H9 (cell line): ENCODE measurements at regions not wholly inside any gene's neighbourhood (a gene's known extent, or its start where the extent isn't known, plus 50 kb on each side); places are given as distances from the start of the nearest gene placed in this dataset.

Experiments used
- DNase-seq: peaks from one replicate; pipeline ENCODE4 v3.0.0-alpha.2; 2017
- H2AFZ ChIP-seq: one replicate; pipeline ENCODE4 v1.6.1; 2013; ENCODE audit warnings: mild to moderate bottlenecking, low read length, control low read depth, moderate library complexity
- H2AK5ac ChIP-seq: 2 replicates; pipeline ENCODE4 v1.6.1; 2013; ENCODE audit warnings: low read length, control low read depth, mixed read lengths; ENCODE audit not compliant: insufficient read length
- H2BK120ac ChIP-seq: one replicate; pipeline ENCODE4 v1.6.1; 2013; ENCODE audit warnings: low read depth, mild to moderate bottlenecking, low read length, control low read depth, inconsistent platforms; ENCODE audit not compliant: poor library complexity, severe bottlenecking
- H2BK12ac ChIP-seq: 2 replicates; pipeline ENCODE4 v1.6.1; 2013; ENCODE audit warnings: low read length, control low read depth, mixed read lengths, low read depth; ENCODE audit not compliant: insufficient read length
- H2BK15ac ChIP-seq: 2 replicates; pipeline ENCODE4 v1.6.1; 2013; ENCODE audit warnings: low read depth, low read length, control low read depth
- H2BK20ac ChIP-seq: one replicate; pipeline ENCODE4 v1.6.1; 2013; ENCODE audit warnings: low read depth, mild to moderate bottlenecking, low read length, control low read depth, inconsistent platforms; ENCODE audit not compliant: poor library complexity, severe bottlenecking
- H2BK5ac ChIP-seq: 2 replicates; pipeline ENCODE4 v1.6.1; 2013; ENCODE audit warnings: low read length, control low read depth, mixed read lengths; ENCODE audit not compliant: insufficient read length
- H3K14ac ChIP-seq: 2 replicates; pipeline ENCODE4 v1.6.1; 2013; ENCODE audit warnings: low read length, control low read depth; ENCODE audit not compliant: insufficient read depth
- H3K18ac ChIP-seq: 2 replicates; pipeline ENCODE4 v1.6.1; 2013; ENCODE audit warnings: low read depth, mild to moderate bottlenecking, mixed read lengths, low read length, control low read depth; ENCODE audit not compliant: insufficient read length
- H3K23ac ChIP-seq: 2 replicates; pipeline ENCODE4 v1.6.1; 2013; ENCODE audit warnings: low read length, control low read depth, mixed read lengths, low read depth; ENCODE audit not compliant: insufficient read length
- H3K23me2 ChIP-seq: 2 replicates; pipeline ENCODE4 v1.6.1; 2013; ENCODE audit warnings: low read depth, mild to moderate bottlenecking, mixed read lengths, low read length, control low read depth; ENCODE audit not compliant: insufficient read length, poor library complexity, severe bottlenecking
- H3K27ac ChIP-seq: 2 replicates; pipeline ENCODE4 v1.5.1; 2013; ENCODE audit warnings: low read length, control low read depth, mixed read lengths, low read depth; ENCODE audit not compliant: insufficient read length
- H3K27me3 ChIP-seq: 2 replicates; pipeline ENCODE4 v1.6.1; 2013; ENCODE audit warnings: low read length, control low read depth, inconsistent platforms; ENCODE audit not compliant: insufficient read depth
- H3K4ac ChIP-seq: 2 replicates; pipeline ENCODE4 v1.6.1; 2013; ENCODE audit warnings: low read depth, mild to moderate bottlenecking, control low read depth, inconsistent platforms, low read length, moderate library complexity
- H3K4me1 ChIP-seq: 2 replicates; pipeline ENCODE4 v1.6.1; 2013; ENCODE audit warnings: low read length, control low read depth, inconsistent platforms; ENCODE audit not compliant: insufficient read depth
- H3K4me2 ChIP-seq: 2 replicates; pipeline ENCODE4 v1.6.1; 2013; ENCODE audit warnings: low read length, control low read depth, mixed read lengths; ENCODE audit not compliant: insufficient read length, insufficient read depth
- H3K56ac ChIP-seq: 2 replicates; pipeline ENCODE4 v1.6.1; 2013; ENCODE audit warnings: low read depth, mild to moderate bottlenecking, mixed read lengths, low read length, control low read depth; ENCODE audit not compliant: insufficient read length
- H3K79me1 ChIP-seq: 2 replicates; pipeline ENCODE4 v1.6.1; 2013; ENCODE audit warnings: low read depth, mild to moderate bottlenecking, moderate library complexity, low read length, control low read depth, inconsistent platforms; ENCODE audit not compliant: insufficient read depth, poor library complexity, severe bottlenecking
- H3K79me2 ChIP-seq: 2 replicates; pipeline ENCODE4 v1.6.1; 2013; ENCODE audit warnings: low read length, control low read depth, inconsistent platforms; ENCODE audit not compliant: insufficient read depth
- H3K9ac ChIP-seq: 2 replicates; pipeline ENCODE4 v1.6.1; 2013; ENCODE audit warnings: low read length, control low read depth, mixed read lengths; ENCODE audit not compliant: insufficient read length; ENCODE audit errors: extremely low read depth
- H3K9me3 ChIP-seq: one replicate; pipeline ENCODE4 v1.6.1; 2013; ENCODE audit warnings: low read depth, low read length, inconsistent platforms; ENCODE audit not compliant: control insufficient read depth
- H3T11ph ChIP-seq: one replicate; pipeline ENCODE4 v1.6.1; 2013; ENCODE audit warnings: mild to moderate bottlenecking, low read length, control low read depth, inconsistent platforms
- H4K20me1 ChIP-seq: one replicate; pipeline ENCODE4 v1.6.1; 2013; ENCODE audit not compliant: control insufficient read depth, insufficient read length, insufficient read depth
- H4K5ac ChIP-seq: 2 replicates; pipeline ENCODE4 v1.6.1; 2013; ENCODE audit warnings: low read depth, mild to moderate bottlenecking, mixed read lengths, low read length, control low read depth; ENCODE audit not compliant: insufficient read length
- H4K8ac ChIP-seq: replicated peaks from 2 replicates; pipeline ENCODE4 v1.6.1; 2013; ENCODE audit warnings: low read length, control low read depth, mixed read lengths, low read depth; ENCODE audit not compliant: insufficient read length
- H4K91ac ChIP-seq: 2 replicates; pipeline ENCODE4 v1.6.1; 2013; ENCODE audit warnings: low read depth, mild to moderate bottlenecking, moderate library complexity, mixed read lengths, low read length, control low read depth; ENCODE audit not compliant: insufficient read length
- H3K27ac Mint-ChIP-seq, 3 experiments: 2 replicates in 2 of 3; 3 replicates in 1 of 3; pipeline ENCODE4 v1.8.0; 2020 to 2021; ENCODE audit warnings: mixed read lengths in 3 of 3, mild to moderate bottlenecking in 1 of 3, moderate library complexity in 1 of 3
- H3K27me3 Mint-ChIP-seq: 2 replicates; pipeline ENCODE4 v1.8.0; 2021; ENCODE audit warnings: low read depth, mild to moderate bottlenecking, moderate library complexity, mixed read lengths
- H3K36me3 Mint-ChIP-seq, 3 experiments: 2 replicates in 2 of 3; 3 replicates in 1 of 3; pipeline ENCODE4 v1.8.0; 2020 to 2021; ENCODE audit warnings: low read depth in 3 of 3, mixed read lengths in 3 of 3; ENCODE audit not compliant: insufficient read depth in 1 of 3
- H3K4me1 Mint-ChIP-seq, 2 experiments: 2 replicates each; pipeline ENCODE4 v1.8.0; 2020; ENCODE audit warnings: mixed read lengths in 2 of 2
- H3K4me3 Mint-ChIP-seq, 2 experiments: 2 replicates in 1 of 2; 3 replicates in 1 of 2; pipeline ENCODE4 v1.8.0; 2020 to 2021; ENCODE audit warnings: mild to moderate bottlenecking in 2 of 2, mixed read lengths in 2 of 2, moderate library complexity in 1 of 2
- H3K9me3 Mint-ChIP-seq, 2 experiments: 2 replicates in 1 of 2; 3 replicates in 1 of 2; pipeline ENCODE4 v1.8.0; 2020; ENCODE audit warnings: mild to moderate bottlenecking in 2 of 2, mixed read lengths in 2 of 2, moderate library complexity in 1 of 2
- WGBS: extraction: QIAGEN DNeasy Blood & Tissue Kit; methylation state at CpG from one replicate; pipeline ENCODE4 v1.1.7; 2013; ENCODE audit warnings: missing lambda C conversion rate, low lambda C conversion rate, mixed read lengths; ENCODE audit not compliant: insufficient read length; ENCODE audit errors: extremely low coverage; 5-methylcytosine and 5-hydroxymethylcytosine counted together
- TF ChIP-seq, protein P1 (sequence below): fragments of 200-600 bp; sonication (generic); conservative IDR thresholded peaks from 3 replicates; pipeline ENCODE4 v1.8.0; 2021; ENCODE audit warnings: antibody characterized with exemption, mild to moderate bottlenecking

DNA sequence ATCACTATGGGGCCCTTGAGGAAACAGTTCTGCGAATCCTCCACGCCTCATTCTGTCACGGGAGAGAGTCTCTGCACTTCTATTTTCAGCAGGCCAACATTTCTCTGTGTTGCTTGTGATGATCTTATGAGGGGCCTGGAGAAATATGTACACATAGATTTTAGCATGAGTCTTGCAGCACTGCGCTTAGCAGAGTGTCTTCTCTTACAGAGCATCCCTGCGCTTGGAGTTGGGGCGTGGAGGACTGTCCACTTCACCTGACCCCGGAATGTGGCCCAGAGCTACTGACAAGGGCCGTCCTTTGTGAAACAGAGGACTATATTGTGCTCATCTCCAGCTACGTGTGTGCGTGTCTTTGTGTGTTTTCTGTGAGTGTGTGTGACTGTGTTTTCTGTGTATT, 428.2 kb upstream of the IRX4 start:
- H2BK15ac ChIP-seq, result no peak overlapping the region
- no peaks in the 10 kb centered on the region for H3K79me1 ChIP-seq
- no CpG with 5 or more reads among the region's 10 CpGs for whole genome bisulfite sequencing
- H3K4me1 ChIP-seq, result no peaks in the 10 kb centered on the region
- H4K5ac ChIP-seq, result no peak overlapping the region
- peaks cover 5 to 7% of the 10 kb centered on the region in 2 experiments; a peak in 3 of 4 replicates for H3K4me1 Mint-ChIP-seq
- no peaks in the 10 kb centered on the region for H3K23me2 ChIP-seq
- H2AK5ac ChIP-seq, result no peak overlapping the region
- no peak overlapping the region for H2BK12ac ChIP-seq
- H3K56ac ChIP-seq, result no peak overlapping the region
- H3K4ac ChIP-seq, result no peak overlapping the region
- H3K9ac ChIP-seq, result no peak overlapping the region
- no peak overlapping the region for H2BK5ac ChIP-seq
- DNase-seq, result peak; percentile 4
- no peak overlapping the region for H2BK120ac ChIP-seq
- no peak overlapping the region for H2AFZ ChIP-seq
- H3K4me2 ChIP-seq, result no peak overlapping the region
- H3K14ac ChIP-seq, result no peak overlapping the region
- H3T11ph ChIP-seq, result no peak overlapping the region
- no peak overlapping the region for H3K4me3 Mint-ChIP-seq
- H3K27ac ChIP-seq, result no peak overlapping the region
- no peak overlapping the region for H2BK20ac ChIP-seq
- no peak overlapping the region for H4K8ac ChIP-seq
- peaks cover 7% of the 10 kb centered on the region for H3K27me3 Mint-ChIP-seq
- H3K18ac ChIP-seq, result no peak overlapping the region
- no peaks in the 10 kb centered on the region; a peak in 2 of 7 replicates for H3K36me3 Mint-ChIP-seq
- no peaks in the 10 kb centered on the region for H3K9me3 ChIP-seq
- peaks cover 4 to 9% of the 10 kb centered on the region in 2 experiments; a peak in 4 of 5 replicates for H3K9me3 Mint-ChIP-seq
- H3K79me2 ChIP-seq, result no peaks in the 10 kb centered on the region
- no peak overlapping the region for H4K91ac ChIP-seq
- no peaks in the 10 kb centered on the region for H3K27me3 ChIP-seq
- H3K27ac Mint-ChIP-seq, result peak overlapping the region in 1 of 3 experiments; percentile 17; a peak in 2 of 7 replicates
- no peaks in the 10 kb centered on the region for H4K20me1 ChIP-seq
- TF ChIP-seq, protein P1, sequence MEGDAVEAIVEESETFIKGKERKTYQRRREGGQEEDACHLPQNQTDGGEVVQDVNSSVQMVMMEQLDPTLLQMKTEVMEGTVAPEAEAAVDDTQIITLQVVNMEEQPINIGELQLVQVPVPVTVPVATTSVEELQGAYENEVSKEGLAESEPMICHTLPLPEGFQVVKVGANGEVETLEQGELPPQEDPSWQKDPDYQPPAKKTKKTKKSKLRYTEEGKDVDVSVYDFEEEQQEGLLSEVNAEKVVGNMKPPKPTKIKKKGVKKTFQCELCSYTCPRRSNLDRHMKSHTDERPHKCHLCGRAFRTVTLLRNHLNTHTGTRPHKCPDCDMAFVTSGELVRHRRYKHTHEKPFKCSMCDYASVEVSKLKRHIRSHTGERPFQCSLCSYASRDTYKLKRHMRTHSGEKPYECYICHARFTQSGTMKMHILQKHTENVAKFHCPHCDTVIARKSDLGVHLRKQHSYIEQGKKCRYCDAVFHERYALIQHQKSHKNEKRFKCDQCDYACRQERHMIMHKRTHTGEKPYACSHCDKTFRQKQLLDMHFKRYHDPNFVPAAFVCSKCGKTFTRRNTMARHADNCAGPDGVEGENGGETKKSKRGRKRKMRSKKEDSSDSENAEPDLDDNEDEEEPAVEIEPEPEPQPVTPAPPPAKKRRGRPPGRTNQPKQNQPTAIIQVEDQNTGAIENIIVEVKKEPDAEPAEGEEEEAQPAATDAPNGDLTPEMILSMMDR, result no peak
- no peak overlapping the region for H3K23ac ChIP-seq
